GM12878 (cell line): ENCODE measurements at regions not wholly inside any gene's neighbourhood (a gene's known extent, or its start where the extent isn't known, plus 50 kb on each side); places are given as distances from the start of the nearest gene placed in this dataset.

ENCODE experiments used
- ATAC-seq: fragments of 200-7000 bp; cut with Tn5 transposase; 3 replicates; pipeline ENCODE4 v1.9.1; 2020; ENCODE audit warnings: mild to moderate bottlenecking, moderate library complexity
- BruUV-seq: library from RNA; stranded (reverse); fragments of 400-500 nt; replicated peaks from 2 replicates; lab custom pipeline; 2021; lab: Mats Ljungman, UMichigan
- CTCF ChIA-PET: fragments of 300-600 bp; sonication (Branson Sonifier 250); formaldehyde crosslinking; extraction: SDS; loops from one replicate; lab custom pipeline; 2021; ENCODE audit warnings: inconsistent platforms; lab: Yijun Ruan, JAX
- POLR2A ChIA-PET: fragments of 350-600 bp; formaldehyde crosslinking; extraction: SDS; loops from one replicate; lab custom pipeline; 2021; ENCODE audit warnings: inconsistent platforms; lab: Charles Lee
- RAD21 ChIA-PET: fragments of 300-600 bp; sonication (Branson Sonifier 250); formaldehyde crosslinking; loops from one replicate; lab custom pipeline; 2023; ENCODE audit warnings: antibody characterized with exemption; ENCODE audit not compliant: unreplicated experiment; lab: Charles Lee
- SMC1A ChIA-PET: fragments of 300-600 bp; sonication (Branson Sonifier 250); formaldehyde crosslinking; loops from one replicate; lab custom pipeline; 2023; ENCODE audit not compliant: unreplicated experiment, uncharacterized antibody; lab: Charles Lee
- DNase-seq: peaks from one replicate; pipeline ENCODE4 v3.0.0-alpha.2; 2011; ENCODE audit warnings: low read depth, low spot score
- FAIRE-seq: peaks from 3 replicates; lab custom pipeline; 2011; peaks lifted over from hg19 to GRCh38; lab: Jason Lieb, UNC
- H2AFZ ChIP-seq: 2 replicates; pipeline ENCODE4 v1.6.0; 2011; ENCODE audit warnings: low read depth, low read length, control low read depth; ENCODE audit not compliant: control insufficient read depth
- H3K27ac ChIP-seq: 2 replicates; pipeline ENCODE4 v1.5.1; 2011; ENCODE audit warnings: control low read depth; ENCODE audit not compliant: control insufficient read depth, insufficient read depth
- H3K27me3 ChIP-seq, 2 experiments: replicated peaks in 1 of 2; 2 replicates each; pipeline versions ENCODE4 v1.6.0 to v1.6.1; 2011; ENCODE audit warnings: low read length in 1 of 2; ENCODE audit not compliant: control insufficient read depth in 2 of 2, insufficient read depth in 2 of 2
- H3K36me3 ChIP-seq, 2 experiments: 2 replicates each; pipeline ENCODE4 v1.5.1; 2011; ENCODE audit warnings: low read length in 1 of 2; ENCODE audit not compliant: control insufficient read depth in 2 of 2, insufficient read depth in 2 of 2
- H3K4me1 ChIP-seq: 2 replicates; pipeline ENCODE4 v1.6.1; 2011; ENCODE audit warnings: mild to moderate bottlenecking, low read length, moderate library complexity, mixed read lengths; ENCODE audit not compliant: control insufficient read depth, insufficient read depth
- H3K4me2 ChIP-seq: 2 replicates; pipeline ENCODE4 v1.6.0; 2011; ENCODE audit warnings: control low read depth; ENCODE audit not compliant: control insufficient read depth, insufficient read depth
- H3K4me3 ChIP-seq: fragments of 200-600 bp; sonication (generic); 2 replicates; pipeline ENCODE4 v1.5.1; 2016
- H3K79me2 ChIP-seq: 2 replicates; pipeline ENCODE4 v1.6.0; 2011; ENCODE audit warnings: low read length; ENCODE audit not compliant: control insufficient read depth, insufficient read depth
- H3K9ac ChIP-seq: 2 replicates; pipeline ENCODE4 v1.8.0; 2011; ENCODE audit warnings: low read length, control low read depth, mixed read lengths; ENCODE audit not compliant: control insufficient read depth, insufficient read depth
- H3K9me3 ChIP-seq: replicated peaks from 3 replicates; pipeline ENCODE4 v1.5.1; 2011; ENCODE audit warnings: mild to moderate bottlenecking, low read length; ENCODE audit not compliant: control insufficient read depth, insufficient read depth
- H4K20me1 ChIP-seq: 2 replicates; pipeline ENCODE4 v1.6.0; 2011; ENCODE audit not compliant: control insufficient read depth, insufficient read depth
- ATF3 ChIP-seq: IDR thresholded peaks from 2 replicates; pipeline ENCODE4 v1.6.1; 2011; ENCODE audit warnings: low read depth, mild to moderate bottlenecking, low read length, moderate library complexity, borderline replicate concordance; ENCODE audit errors: extremely low read depth
- CREB1 ChIP-seq: IDR thresholded peaks from 2 replicates; pipeline ENCODE4 v1.6.1; 2012; ENCODE audit warnings: low read depth, mild to moderate bottlenecking, inconsistent platforms
- CUX1 ChIP-seq: IDR thresholded peaks from 2 replicates; pipeline ENCODE4 v1.6.1; 2012; ENCODE audit warnings: improper control_type of control experiment, low read depth, low read length; ENCODE audit not compliant: insufficient replicate concordance
- E2F4 ChIP-seq: IDR thresholded peaks from 2 replicates; pipeline ENCODE4 v1.6.1; 2012; ENCODE audit warnings: low read depth, low read length, improper control_type of control experiment
- EGR1 ChIP-seq, 2 experiments: IDR thresholded peaks; 1 replicate in 1 of 2; 2 replicates in 1 of 2; pipeline ENCODE4 v1.6.1; 2011 to 2012; ENCODE audit warnings: low read depth in 2 of 2, low read length in 2 of 2, borderline replicate concordance in 1 of 2, mild to moderate bottlenecking in 1 of 2, moderate library complexity in 1 of 2
- FOXK2 ChIP-seq: fragments of 450-650 bp; IDR thresholded peaks from 2 replicates; pipeline ENCODE4 v1.6.1; 2017; ENCODE audit warnings: mild to moderate bottlenecking, moderate library complexity
- GABPA ChIP-seq: IDR thresholded peaks from 2 replicates; pipeline ENCODE4 v1.6.1; 2014; ENCODE audit warnings: antibody characterized with exemption, low read depth, mild to moderate bottlenecking, inconsistent platforms
- HDAC2 ChIP-seq: fragments of 200-600 bp; sonication (generic); IDR thresholded peaks from 2 replicates; pipeline ENCODE4 v1.6.1; 2017
- JUNB ChIP-seq: IDR thresholded peaks from 2 replicates; pipeline ENCODE4 v1.6.1; 2016; ENCODE audit warnings: antibody characterized with exemption, mild to moderate bottlenecking
- MXI1 ChIP-seq: fragments of 150-350 bp; IDR thresholded peaks from 2 replicates; pipeline ENCODE4 v1.6.1; 2011; ENCODE audit warnings: low read depth, mild to moderate bottlenecking, inconsistent platforms, low read length, improper control_type of control experiment
- NFXL1 ChIP-seq: fragments of 450-650 bp; IDR thresholded peaks from 2 replicates; pipeline ENCODE4 v1.6.1; 2017; ENCODE audit warnings: antibody characterized with exemption, mild to moderate bottlenecking, borderline replicate concordance
- NR2F1 ChIP-seq: fragments of 450-650 bp; conservative IDR thresholded peaks from 2 replicates; pipeline ENCODE4 v1.6.1; 2017; ENCODE audit warnings: mild to moderate bottlenecking
- POLR2AphosphoS5 ChIP-seq: IDR thresholded peaks from 2 replicates; pipeline ENCODE4 v1.6.1; 2011; ENCODE audit warnings: mild to moderate bottlenecking, low read length, inconsistent platforms
- RCOR1 ChIP-seq: conservative IDR thresholded peaks from 2 replicates; pipeline ENCODE4 v1.6.1; 2012; ENCODE audit warnings: low read depth, low read length, improper control_type of control experiment
- SIX5 ChIP-seq: IDR thresholded peaks from 2 replicates; pipeline ENCODE4 v1.6.1; 2011; ENCODE audit warnings: mild to moderate bottlenecking, low read depth, low read length, moderate library complexity; ENCODE audit not compliant: severe bottlenecking
- WGBS: methylation state at CpG from one replicate; pipeline ENCODE4 v1.1.6; 2016; ENCODE audit warnings: low lambda C conversion rate; ENCODE audit not compliant: insufficient replicate concordance, insufficient coverage; ENCODE audit errors: missing lambda C conversion rate; 5-methylcytosine and 5-hydroxymethylcytosine counted together
- in situ Hi-C: fragments of 300-500 bp; cut with MboI; formaldehyde crosslinking; loops from 9 replicates; pipeline ENCODE4 v1.14.3; 2018; ENCODE audit warnings: mixed read lengths
- intact Hi-C: fragments of 100-400 bp; cut with micrococcal nuclease; formaldehyde crosslinking; loops from one replicate; pipeline ENCODE4 v1.14.2; 2022; ENCODE audit not compliant: unreplicated experiment
- TF ChIP-seq, protein P1 (sequence below): IDR thresholded peaks from 2 replicates; pipeline ENCODE4 v1.6.1; 2011; ENCODE audit warnings: mild to moderate bottlenecking, low read depth, low read length, moderate library complexity; ENCODE audit not compliant: insufficient replicate concordance
- TF ChIP-seq, protein P2 (sequence below): IDR thresholded peaks from 2 replicates; pipeline ENCODE4 v1.6.1; 2011; ENCODE audit warnings: borderline replicate concordance, low read depth, mild to moderate bottlenecking, moderate library complexity, mixed read lengths, low read length; ENCODE audit not compliant: insufficient read depth; ENCODE audit errors: extremely low read length

DNA sequence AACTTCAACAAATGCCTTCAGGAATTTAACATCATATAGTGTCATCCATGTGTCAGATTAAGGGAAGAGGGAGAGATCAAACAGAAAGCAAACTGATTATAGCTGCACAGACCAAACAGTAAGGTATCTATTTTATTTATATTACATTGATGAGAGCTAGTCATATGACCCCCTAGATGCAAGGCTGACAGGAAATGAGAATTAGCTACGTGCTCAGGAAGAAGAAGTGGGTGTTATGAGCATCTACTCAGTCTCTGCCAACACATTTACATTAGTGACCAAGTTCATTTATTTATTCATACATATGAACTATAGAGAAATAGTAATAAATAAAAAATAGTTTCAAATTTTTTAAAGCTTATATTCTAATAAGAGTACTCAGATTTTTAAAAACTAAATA lies 787.3 kb downstream of the KCTD16 start:
- Histone ChIP-seq H3K27ac (no peak overlapping the region), H3K4me2 (no peak overlapping the region), H2AFZ (no peak overlapping the region), H3K36me3 (no peaks in the 10 kb centered on the region), H3K4me1 (no peaks in the 10 kb centered on the region), H3K9me3 (no peaks in the 10 kb centered on the region), H3K9ac (no peak overlapping the region), H3K27me3 (no peaks in the 10 kb centered on the region), H3K79me2 (no peaks in the 10 kb centered on the region), H4K20me1 (no peaks in the 10 kb centered on the region), H3K4me3 (no peak overlapping the region)
- TF ChIP-seq NFXL1 (no peak), JUNB (no peak), E2F4 (no peak), CUX1 (no peak), EGR1 (IDR thresholded peaks at IDR 0.05; ENCODE audit: borderline replicate concordance in 1 of 2, low read depth in 2 of 2, low read length in 2 of 2) (no peak), CREB1 (no peak), HDAC2 (no peak), GABPA (no peak), RCOR1 (no peak), NR2F1 (no peak), FOXK2 (no peak), MXI1 (no peak), POLR2AphosphoS5 (no peak), ATF3 (no peak), SIX5 (no peak)
- TF ChIP-seq, protein P1, sequence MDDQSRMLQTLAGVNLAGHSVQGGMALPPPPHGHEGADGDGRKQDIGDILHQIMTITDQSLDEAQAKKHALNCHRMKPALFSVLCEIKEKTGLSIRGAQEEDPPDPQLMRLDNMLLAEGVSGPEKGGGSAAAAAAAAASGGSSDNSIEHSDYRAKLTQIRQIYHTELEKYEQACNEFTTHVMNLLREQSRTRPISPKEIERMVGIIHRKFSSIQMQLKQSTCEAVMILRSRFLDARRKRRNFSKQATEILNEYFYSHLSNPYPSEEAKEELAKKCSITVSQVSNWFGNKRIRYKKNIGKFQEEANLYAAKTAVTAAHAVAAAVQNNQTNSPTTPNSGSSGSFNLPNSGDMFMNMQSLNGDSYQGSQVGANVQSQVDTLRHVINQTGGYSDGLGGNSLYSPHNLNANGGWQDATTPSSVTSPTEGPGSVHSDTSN = no peak
- TF ChIP-seq, protein P2, sequence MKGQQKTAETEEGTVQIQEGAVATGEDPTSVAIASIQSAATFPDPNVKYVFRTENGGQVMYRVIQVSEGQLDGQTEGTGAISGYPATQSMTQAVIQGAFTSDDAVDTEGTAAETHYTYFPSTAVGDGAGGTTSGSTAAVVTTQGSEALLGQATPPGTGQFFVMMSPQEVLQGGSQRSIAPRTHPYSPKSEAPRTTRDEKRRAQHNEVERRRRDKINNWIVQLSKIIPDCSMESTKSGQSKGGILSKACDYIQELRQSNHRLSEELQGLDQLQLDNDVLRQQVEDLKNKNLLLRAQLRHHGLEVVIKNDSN = no peak
- SMC1A ChIA-PET = interaction anchor here (0.7 to 0.8 kb wide), 2 partner anchors 9 to 1130 kb away, joined by 3 to 4 read pairs; no protein-coding TSS in a partner anchor
- POLR2A ChIA-PET = no interaction called here
- in situ Hi-C loops = no loop called here
- intact Hi-C loops = no loop called here
- WGBS = 5% methylated on average over 1 of the region's 1 CpG
- ATAC-seq = no peak
- FAIRE-seq = no peak
- CTCF ChIA-PET = no interaction called here
- no TSS peak for BruUV-seq
- RAD21 ChIA-PET = no interaction called here
- DNase-seq = no peak
